ENCODE measurements at regions not wholly inside any gene's neighbourhood (a gene's known extent, or its start where the extent isn't known, plus 50 kb on each side); places are given as distances from the start of the nearest gene placed in this dataset.

DNA sequence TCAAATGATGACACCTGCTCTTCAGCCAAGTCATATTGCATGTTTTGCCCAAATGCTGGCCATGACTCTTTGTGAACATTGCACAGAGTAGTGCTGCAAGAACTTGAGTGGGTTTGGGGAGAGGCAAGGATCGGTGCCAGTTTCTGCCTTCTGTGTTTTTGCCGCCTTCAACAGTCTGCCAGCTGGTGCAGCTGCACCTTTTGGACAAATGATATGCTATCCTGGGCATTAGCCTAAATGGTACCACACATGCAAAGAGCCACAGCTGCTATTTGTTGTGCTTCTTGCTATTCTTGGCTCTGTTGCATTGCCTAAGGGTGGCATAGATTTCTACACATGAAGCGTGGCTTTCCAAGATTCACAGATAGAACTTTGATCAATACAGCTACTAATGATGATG is 189.0 kb upstream of the CCN2 start:
- TF ChIP-seq POLR2A (IDR thresholded peaks at IDR 0.05; ENCODE audit: low read length), result no peak
- no peak for TF ChIP-seq GATA1 (IDR thresholded peaks at IDR 0.05; ENCODE audit: low read depth, low read length)

All from erythroblast (primary cell).